BE2C (cell line): ENCODE measurements at regions not wholly inside any gene's neighbourhood (a gene's known extent, or its start where the extent isn't known, plus 50 kb on each side); places are given as distances from the start of the nearest gene placed in this dataset.

ENCODE experiments used
- DNase-seq: peaks from one replicate; pipeline ENCODE4 v3.0.0-alpha.2; 2020
- H3K27me3 ChIP-seq: fragments of 250-450 bp; sonication (Bioruptor Pico); 2 replicates; pipeline ENCODE4 v1.5.1; 2020; ENCODE audit warnings: mild to moderate bottlenecking
- H3K36me3 ChIP-seq: fragments of 250-450 bp; sonication (Bioruptor Pico); 2 replicates; pipeline ENCODE4 v1.5.1; 2020; ENCODE audit warnings: mild to moderate bottlenecking
- H3K4me1 ChIP-seq: fragments of 250-450 bp; sonication (Bioruptor Pico); 2 replicates; pipeline ENCODE4 v1.5.1; 2020
- H3K4me3 ChIP-seq: 2 replicates; pipeline ENCODE4 v1.5.1; 2011; ENCODE audit warnings: low read depth, low read length
- H3K9me3 ChIP-seq: fragments of 250-450 bp; sonication (Bioruptor Pico); 2 replicates; pipeline ENCODE4 v1.5.1; 2020
- CTCF ChIP-seq: IDR thresholded peaks from 2 replicates; pipeline ENCODE4 v1.5.1; 2012; ENCODE audit warnings: mild to moderate bottlenecking, low read depth, low read length

GRCh38 chrX:113699939-113700338 lies 859.3 kb upstream of the AMOT start:
- no peak for DNase-seq
- H3K27me3 ChIP-seq: no peaks in the 10 kb centered on the region
- no peak overlapping the region for H3K4me3 ChIP-seq
- H3K4me1 ChIP-seq: no peaks in the 10 kb centered on the region
- no peaks in the 10 kb centered on the region for H3K9me3 ChIP-seq
- TF ChIP-seq CTCF: no peak
- no peaks in the 10 kb centered on the region for H3K36me3 ChIP-seq

GRCh38 chrX:113675278-113675677 lies 834.6 kb upstream of the AMOT start:
- TF ChIP-seq CTCF: no peak
- Histone ChIP-seq H3K9me3 (no peaks in the 10 kb centered on the region), H3K4me3 (no peak overlapping the region), H3K27me3 (no peaks in the 10 kb centered on the region), H3K36me3 (no peaks in the 10 kb centered on the region), H3K4me1 (no peaks in the 10 kb centered on the region)
- no peak for DNase-seq

GRCh38 chrX:113651306-113651705 lies 810.7 kb upstream of the AMOT start:
- no peak for TF ChIP-seq CTCF
- Histone ChIP-seq H3K27me3 (no peaks in the 10 kb centered on the region), H3K4me1 (no peaks in the 10 kb centered on the region), H3K4me3 (no peak overlapping the region), H3K9me3 (no peaks in the 10 kb centered on the region), H3K36me3 (no peaks in the 10 kb centered on the region)
- no peak for DNase-seq

GRCh38 chrX:113644426-113644825 lies 803.8 kb upstream of the AMOT start:
- TF ChIP-seq CTCF: no peak
- no peak overlapping the region for H3K4me3 ChIP-seq
- no peaks in the 10 kb centered on the region for H3K9me3 ChIP-seq
- DNase-seq: no peak
- no peaks in the 10 kb centered on the region for H3K4me1 ChIP-seq
- no peaks in the 10 kb centered on the region for H3K36me3 ChIP-seq
- no peaks in the 10 kb centered on the region for H3K27me3 ChIP-seq

GRCh38 chrX:113634565-113634964 lies 793.9 kb upstream of the AMOT start:
- H3K36me3 ChIP-seq: no peaks in the 10 kb centered on the region
- no peaks in the 10 kb centered on the region for H3K9me3 ChIP-seq
- no peak for TF ChIP-seq CTCF
- no peak overlapping the region for H3K4me3 ChIP-seq
- no peak for DNase-seq
- H3K4me1 ChIP-seq: no peaks in the 10 kb centered on the region
- H3K27me3 ChIP-seq: no peaks in the 10 kb centered on the region

- no peak for TF ChIP-seq CTCF
- H3K4me3 ChIP-seq: no peak overlapping the region
- no peak for DNase-seq
Observed at GRCh38 chrX:113629326-113629725, 788.7 kb upstream of the AMOT start.

More at GRCh38 chrX:113629326-113629725, 788.7 kb upstream of the AMOT start:
- Histone ChIP-seq H3K9me3 (no peaks in the 10 kb centered on the region), H3K4me1 (no peaks in the 10 kb centered on the region), H3K36me3 (no peaks in the 10 kb centered on the region), H3K27me3 (no peaks in the 10 kb centered on the region)
